ENCODE measurements at regions not wholly inside any gene's neighbourhood (a gene's known extent, or its start where the extent isn't known, plus 50 kb on each side); places are given as distances from the start of the nearest gene placed in this dataset.

- DNase-seq (ENCODE audit: low spot score) (no peak), ATAC-seq (no peak)
- H3K27ac Mint-ChIP-seq: no peak overlapping the region
- POLR2A ChIA-PET: no interaction called here
- no peak overlapping the region for H3K4me3 Mint-ChIP-seq
- TF ChIP-seq ZNF532 (CRISPR knock-in tag; IDR thresholded peaks at IDR 0.05; ENCODE audit: borderline replicate concordance) (no peak), FOXJ3 (CRISPR knock-in tag; IDR thresholded peaks at IDR 0.05; ENCODE audit: borderline replicate concordance) (no peak), SOX15 (CRISPR knock-in tag; IDR thresholded peaks at IDR 0.05) (no peak), MYBL2 (CRISPR knock-in tag; IDR thresholded peaks at IDR 0.05) (no peak), ZNF219 (CRISPR knock-in tag; IDR thresholded peaks at IDR 0.05; ENCODE audit: borderline replicate concordance) (no peak), ZSCAN18 (CRISPR knock-in tag; IDR thresholded peaks at IDR 0.05) (no peak), MLX (CRISPR knock-in tag; IDR thresholded peaks at IDR 0.05) (no peak), CDX4 (CRISPR knock-in tag; IDR thresholded peaks at IDR 0.05; ENCODE audit: borderline replicate concordance) (no peak), NR3C1 (CRISPR knock-in tag; conservative IDR thresholded peaks at IDR 0.05; ENCODE audit: low read depth) (no peak), OVOL2 (CRISPR knock-in tag; IDR thresholded peaks at IDR 0.05; ENCODE audit: borderline replicate concordance) (no peak), ETV6 (CRISPR knock-in tag; IDR thresholded peaks at IDR 0.05) (no peak), NFYB (CRISPR knock-in tag; conservative IDR thresholded peaks at IDR 0.05; ENCODE audit: low read depth) (no peak), NR2C2 (CRISPR knock-in tag; IDR thresholded peaks at IDR 0.05) (no peak), ZNF425 (CRISPR knock-in tag; conservative IDR thresholded peaks at IDR 0.05) (no peak)
- H3K4me1 Mint-ChIP-seq: peaks cover 17% of the 10 kb centered on the region
- no peaks in the 10 kb centered on the region for H3K27me3 Mint-ChIP-seq (ENCODE audit: low read depth)
- CTCF ChIA-PET: interaction anchor here (0.6 to 2.6 kb wide), 2 partner anchors 226 to 285 kb away, joined by 4 to 7 read pairs; no protein-coding TSS in a partner anchor
- H3K36me3 Mint-ChIP-seq: 0 out of 2 replicates have a peak, but pooled peaks cover 3% of the 10 kb centered on the region
- H3K9me3 Mint-ChIP-seq: peaks cover 7% of the 10 kb centered on the region
Observed at GRCh38 chr11:95443386-95443785, 212.4 kb upstream of the SESN3 start.

- no peaks in the 10 kb centered on the region for H3K27me3 Mint-ChIP-seq (ENCODE audit: low read depth)
- ChIA-PET POLR2A (no interaction called here), CTCF (interaction anchor here (0.6 kb wide), 1 partner anchor 225 kb away, joined by 4 read pairs; no protein-coding TSS in a partner anchor)
- no peak for DNase-seq (ENCODE audit: low spot score)
- peaks cover 7% of the 10 kb centered on the region for H3K9me3 Mint-ChIP-seq
- H3K36me3 Mint-ChIP-seq: 0 out of 2 replicates have a peak, but pooled peaks cover 3% of the 10 kb centered on the region
- H3K27ac Mint-ChIP-seq: no peak overlapping the region
- no peak overlapping the region for H3K4me3 Mint-ChIP-seq
- peaks cover 17% of the 10 kb centered on the region for H3K4me1 Mint-ChIP-seq
- ATAC-seq: no peak
- no peak for TF ChIP-seq NFYB (CRISPR knock-in tag; conservative IDR thresholded peaks at IDR 0.05; ENCODE audit: low read depth)
- TF ChIP-seq TCF7 (CRISPR knock-in tag; IDR thresholded peaks at IDR 0.05; ENCODE audit: low read depth): no peak
- TF ChIP-seq FOXJ3 (CRISPR knock-in tag; IDR thresholded peaks at IDR 0.05; ENCODE audit: borderline replicate concordance): no peak
- no peak for TF ChIP-seq ETV6 (CRISPR knock-in tag; IDR thresholded peaks at IDR 0.05)
- no peak for TF ChIP-seq FOXK1 (CRISPR knock-in tag; IDR thresholded peaks at IDR 0.05)
- no peak for TF ChIP-seq ATF3 (CRISPR knock-in tag; conservative IDR thresholded peaks at IDR 0.05)
- no peak for TF ChIP-seq AR (CRISPR knock-in tag; IDR thresholded peaks at IDR 0.05)
- no peak for TF ChIP-seq CDX4 (CRISPR knock-in tag; IDR thresholded peaks at IDR 0.05; ENCODE audit: borderline replicate concordance)
- no peak for TF ChIP-seq RELA (CRISPR knock-in tag; IDR thresholded peaks at IDR 0.05; ENCODE audit: borderline replicate concordance)
- no peak for TF ChIP-seq TEAD1 (CRISPR knock-in tag; IDR thresholded peaks at IDR 0.05)
- TF ChIP-seq KAT7 (CRISPR knock-in tag; IDR thresholded peaks at IDR 0.05; ENCODE audit: borderline replicate concordance): no peak
Observed at GRCh38 chr11:95442531-95443050, 211.6 kb upstream of the SESN3 start.

Data from WTC11 (cell line).